GM19463 (cell line): ENCODE measurements at regions not wholly inside any gene's neighbourhood (a gene's known extent, or its start where the extent isn't known, plus 50 kb on each side); places are given as distances from the start of the nearest gene placed in this dataset.
"Not testable (repeated sequence)": the region's sequence is repeated elsewhere in the genome, so short reads cannot be mapped to it uniquely, and the experiment has no call there.

Experiments used
- ATAC-seq: cut with Tn5 transposase; IDR thresholded peaks from one replicate; pipeline ENCODE4 v1.9.1; 2021; ENCODE audit warnings: mild to moderate bottlenecking, moderate library complexity; ENCODE audit not compliant: unreplicated experiment

GRCh38 chr3:169029674-169030285, 633.7 kb downstream of the MECOM start:
- ATAC-seq = no peak

- no peak for ATAC-seq
Measured at GRCh38 chr3:169028716-169029115, 634.8 kb downstream of the MECOM start.

GRCh38 chr3:169026543-169027182, 636.8 kb downstream of the MECOM start:
- no peak for ATAC-seq

- ATAC-seq = no peak
Measured at GRCh38 chr3:169022457-169022856, 641.1 kb downstream of the MECOM start.

- ATAC-seq = no peak
Measured at GRCh38 chr3:169020371-169020770, 643.1 kb downstream of the MECOM start.

- ATAC-seq = no peak
Measured at GRCh38 chr3:169009453-169009852, 654.1 kb downstream of the MECOM start.

- ATAC-seq = peak; percentile 59
Measured at GRCh38 chr3:169008776-169009358, 654.6 kb downstream of the MECOM start.

- ATAC-seq = no peak
Measured at GRCh38 chr3:169007145-169007544, 656.4 kb downstream of the MECOM start.

GRCh38 chr3:169006398-169006797, 657.1 kb downstream of the MECOM start:
- not testable (repeated sequence) for ATAC-seq

GRCh38 chr3:169002689-169003088, 660.8 kb downstream of the MECOM start:
- ATAC-seq = no peak

- ATAC-seq = no peak
Measured at GRCh38 chr3:168998792-168999191, 664.7 kb downstream of the MECOM start.

- ATAC-seq = no peak
Measured at GRCh38 chr3:168997488-168997887, 666.0 kb downstream of the MECOM start.

GRCh38 chr3:168996622-168997021, 666.9 kb downstream of the MECOM start:
- ATAC-seq = peak; percentile 48

- ATAC-seq = no peak
Measured at GRCh38 chr3:168995129-168995528, 668.4 kb downstream of the MECOM start.

GRCh38 chr3:168991803-168992202, 671.7 kb downstream of the MECOM start:
- no peak for ATAC-seq

- no peak for ATAC-seq
Measured at GRCh38 chr3:168990621-168991020, 672.9 kb downstream of the MECOM start.

GRCh38 chr3:168990134-168990533, 673.4 kb downstream of the MECOM start:
- no peak for ATAC-seq

GRCh38 chr3:168989396-168989795, 674.1 kb downstream of the MECOM start:
- no peak for ATAC-seq

GRCh38 chr3:168988853-168989252, 674.7 kb downstream of the MECOM start:
- ATAC-seq = no peak

- no peak for ATAC-seq
Measured at GRCh38 chr3:168984872-168985271, 678.6 kb downstream of the MECOM start.

GRCh38 chr3:168983046-168983445, 680.5 kb downstream of the MECOM start:
- ATAC-seq = no peak

- ATAC-seq = no peak
Measured at GRCh38 chr3:168981396-168981795, 682.1 kb downstream of the MECOM start.
